ENCODE measurements at regions not wholly inside any gene's neighbourhood (a gene's known extent, or its start where the extent isn't known, plus 50 kb on each side); places are given as distances from the start of the nearest gene placed in this dataset.
"Not testable (repeated sequence)": the region's sequence is repeated elsewhere in the genome, so short reads cannot be mapped to it uniquely, and the experiment has no call there.

DNA sequence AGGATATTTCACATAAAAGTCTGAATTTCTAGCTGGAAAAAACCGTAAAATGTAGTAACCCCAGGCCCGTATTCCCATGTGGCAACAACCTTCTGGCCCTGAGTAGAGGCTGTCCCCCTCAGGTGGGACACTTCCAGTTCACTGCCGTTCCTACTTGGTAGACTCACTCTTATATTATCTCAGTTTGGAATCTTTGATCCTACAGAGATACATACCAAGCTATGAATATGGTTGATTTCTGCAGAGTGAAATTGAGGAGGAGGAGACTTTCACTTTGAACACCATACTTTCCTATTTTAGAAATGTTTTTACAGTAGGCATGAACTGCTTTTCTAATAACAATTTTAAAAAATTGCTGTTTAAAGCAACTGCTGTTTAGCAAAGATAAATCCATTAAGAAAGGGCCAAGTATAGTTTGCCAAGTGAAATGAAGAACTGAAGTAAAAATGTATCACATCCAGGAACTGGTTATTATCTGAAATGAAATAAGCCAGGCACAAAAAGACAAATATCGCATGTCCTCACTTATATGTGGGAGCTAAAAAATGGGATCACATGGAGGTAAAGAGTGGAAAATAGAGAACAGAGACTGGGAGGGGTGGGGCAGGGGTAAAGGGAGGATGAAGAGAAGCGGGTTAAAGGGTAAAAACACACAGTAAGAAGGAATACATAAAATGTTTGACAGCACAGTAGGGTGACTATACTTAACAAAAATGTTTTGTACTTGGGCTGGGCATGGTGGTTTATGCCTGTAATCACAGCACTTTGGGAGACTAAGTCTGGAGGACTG, 92.8 kb upstream of the METAP2 start:
- no peaks in the 10 kb centered on the region for H3K36me3 Mint-ChIP-seq
- H3K27ac Mint-ChIP-seq: no peak overlapping the region
- H3K4me3 Mint-ChIP-seq: no peak overlapping the region
- H3K9me3 Mint-ChIP-seq: no peaks in the 10 kb centered on the region
- H3K27me3 Mint-ChIP-seq (ENCODE audit: low read depth): no peaks in the 10 kb centered on the region
- no peak for ATAC-seq
- POLR2A ChIA-PET: no interaction called here
- CTCF ChIA-PET: interaction anchor here (0.5 kb wide), 1 partner anchor 127 kb away, joined by 5 read pairs; no protein-coding TSS in a partner anchor
- no peak for TF ChIP-seq USF1 (CRISPR knock-in tag; IDR thresholded peaks at IDR 0.05)
- DNase-seq (ENCODE audit: low spot score): no peak
- H3K4me1 Mint-ChIP-seq: no peaks in the 10 kb centered on the region

DNA sequence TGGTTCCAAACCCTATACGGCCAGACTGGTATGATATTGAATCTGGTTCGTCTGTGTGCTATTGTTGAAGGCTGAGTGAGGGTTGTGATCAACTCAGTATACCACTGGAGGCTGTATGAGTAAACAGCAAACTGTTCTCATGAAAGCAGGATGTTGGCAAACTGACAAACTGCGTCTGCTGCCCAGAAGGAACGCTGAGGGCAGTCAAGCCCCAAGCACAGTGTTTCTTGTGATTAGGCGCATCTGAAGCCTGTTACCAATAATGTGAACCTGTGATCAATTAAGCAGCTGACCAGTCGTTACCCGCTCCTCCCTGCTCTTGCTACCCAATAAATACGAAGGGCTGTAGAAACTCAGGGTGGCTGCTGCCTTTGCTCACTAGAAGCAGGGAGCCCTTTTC, 90.0 kb upstream of the METAP2 start:
- H3K27me3 Mint-ChIP-seq (ENCODE audit: low read depth); H3K4me3 Mint-ChIP-seq; H3K36me3 Mint-ChIP-seq; CTCF ChIA-PET; DNase-seq (ENCODE audit: low spot score); ATAC-seq; H3K27ac Mint-ChIP-seq; H3K9me3 Mint-ChIP-seq; H3K4me1 Mint-ChIP-seq; POLR2A ChIA-PET: not testable (repeated sequence)

GRCh38 chr12:95384785-95385184, 89.2 kb upstream of the METAP2 start:
- Mint-ChIP-seq H3K27me3 (ENCODE audit: low read depth) (no peaks in the 10 kb centered on the region), H3K4me1 (0 out of 2 replicates have a peak, but pooled peaks cover under 1% of the 10 kb centered on the region), H3K9me3 (peaks cover under 1% of the 10 kb centered on the region; the same call in 1 of the 2 replicates), H3K4me3 (no peak overlapping the region), H3K36me3 (no peaks in the 10 kb centered on the region), H3K27ac (no peak overlapping the region)
- ATAC-seq: no peak
- DNase-seq (ENCODE audit: low spot score): no peak
- TF ChIP-seq USF1 (CRISPR knock-in tag; IDR thresholded peaks at IDR 0.05): no peak
- TF ChIP-seq TEAD4 (CRISPR knock-in tag; IDR thresholded peaks at IDR 0.05): no peak
- no peak for TF ChIP-seq MAX (CRISPR knock-in tag; IDR thresholded peaks at IDR 0.05)
- ChIA-PET POLR2A (no interaction called here), CTCF (no interaction called here)

DNA sequence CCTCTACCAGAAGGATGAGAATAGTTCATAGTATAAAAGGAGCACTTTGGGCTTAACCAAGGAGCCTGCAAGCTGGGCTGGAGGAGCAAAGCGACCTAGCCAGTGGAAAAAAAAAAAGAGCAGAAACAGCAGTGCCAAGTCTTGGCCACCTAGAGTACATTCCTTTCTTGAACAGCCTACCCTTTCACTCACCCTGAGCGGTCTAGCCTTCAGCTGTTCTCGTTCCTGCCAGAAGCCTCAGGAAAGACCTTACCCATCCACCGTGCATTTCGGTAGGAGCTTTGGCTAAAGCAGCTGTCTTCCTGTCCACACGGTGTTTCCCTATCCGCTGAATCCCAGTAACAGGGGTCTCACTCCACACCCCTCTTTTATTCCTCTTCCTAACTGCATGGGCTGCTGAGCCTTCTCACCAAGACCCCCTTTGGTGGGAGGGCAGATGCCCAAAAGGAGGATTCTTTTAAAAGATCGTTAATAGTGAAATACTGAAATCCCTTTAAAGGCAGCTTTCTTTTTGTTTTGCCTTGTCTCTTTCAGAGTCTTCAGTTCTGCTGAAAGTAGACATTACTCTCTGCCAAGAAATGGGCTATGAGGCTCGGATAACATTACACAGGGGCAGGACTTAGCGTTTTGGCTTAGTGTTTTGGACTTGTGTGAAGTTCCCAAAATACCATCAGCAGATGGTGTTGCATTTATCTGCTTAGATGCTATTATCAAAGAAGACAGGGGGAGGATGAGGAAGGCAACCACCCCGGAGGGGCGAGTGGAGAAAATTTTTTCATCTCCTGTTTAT, 88.5 kb upstream of the METAP2 start:
- ChIA-PET POLR2A (no interaction called here), CTCF (interaction anchor here (0.5 kb wide), 1 partner anchor 34 kb away, joined by 3 read pairs; no protein-coding TSS in a partner anchor)
- Mint-ChIP-seq H3K9me3 (peaks cover 6% of the 10 kb centered on the region; the same call in 1 of the 2 replicates), H3K36me3 (no peaks in the 10 kb centered on the region), H3K4me3 (no peak overlapping the region), H3K4me1 (peaks cover 6% of the 10 kb centered on the region; the same call in 1 of the 2 replicates), H3K27ac (no peak overlapping the region), H3K27me3 (ENCODE audit: low read depth) (no peaks in the 10 kb centered on the region)
- peak; percentile 51; the same call in 1 of the 2 replicates for ATAC-seq
- no peak for DNase-seq (ENCODE audit: low spot score)
- TF ChIP-seq AR (CRISPR knock-in tag; IDR thresholded peaks at IDR 0.05) (no peak), TEAD1 (CRISPR knock-in tag; IDR thresholded peaks at IDR 0.05) (no peak), ESRRA (CRISPR knock-in tag; IDR thresholded peaks at IDR 0.05; ENCODE audit: borderline replicate concordance) (no peak), MXD4 (CRISPR knock-in tag; IDR thresholded peaks at IDR 0.05; ENCODE audit: borderline replicate concordance) (no peak), MYBL2 (CRISPR knock-in tag; IDR thresholded peaks at IDR 0.05) (no peak), FOXP4 (CRISPR knock-in tag; IDR thresholded peaks at IDR 0.05) (no peak), ARID4B (CRISPR knock-in tag; IDR thresholded peaks at IDR 0.05; ENCODE audit: borderline replicate concordance) (no peak), PRRX2 (CRISPR knock-in tag; IDR thresholded peaks at IDR 0.05) (no peak)
- TF ChIP-seq, protein P1, sequence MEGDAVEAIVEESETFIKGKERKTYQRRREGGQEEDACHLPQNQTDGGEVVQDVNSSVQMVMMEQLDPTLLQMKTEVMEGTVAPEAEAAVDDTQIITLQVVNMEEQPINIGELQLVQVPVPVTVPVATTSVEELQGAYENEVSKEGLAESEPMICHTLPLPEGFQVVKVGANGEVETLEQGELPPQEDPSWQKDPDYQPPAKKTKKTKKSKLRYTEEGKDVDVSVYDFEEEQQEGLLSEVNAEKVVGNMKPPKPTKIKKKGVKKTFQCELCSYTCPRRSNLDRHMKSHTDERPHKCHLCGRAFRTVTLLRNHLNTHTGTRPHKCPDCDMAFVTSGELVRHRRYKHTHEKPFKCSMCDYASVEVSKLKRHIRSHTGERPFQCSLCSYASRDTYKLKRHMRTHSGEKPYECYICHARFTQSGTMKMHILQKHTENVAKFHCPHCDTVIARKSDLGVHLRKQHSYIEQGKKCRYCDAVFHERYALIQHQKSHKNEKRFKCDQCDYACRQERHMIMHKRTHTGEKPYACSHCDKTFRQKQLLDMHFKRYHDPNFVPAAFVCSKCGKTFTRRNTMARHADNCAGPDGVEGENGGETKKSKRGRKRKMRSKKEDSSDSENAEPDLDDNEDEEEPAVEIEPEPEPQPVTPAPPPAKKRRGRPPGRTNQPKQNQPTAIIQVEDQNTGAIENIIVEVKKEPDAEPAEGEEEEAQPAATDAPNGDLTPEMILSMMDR (IDR thresholded peaks at IDR 0.05): no peak

All from WTC11 (cell line).